Astrocyte (in vitro differentiated cells and primary cell): ENCODE measurements at regions not wholly inside any gene's neighbourhood (a gene's known extent, or its start where the extent isn't known, plus 50 kb on each side); places are given as distances from the start of the nearest gene placed in this dataset.

ENCODE experiments used
- CTCF ChIP-seq: IDR thresholded peaks from 2 replicates; pipeline ENCODE4 v1.5.1; 2011; ENCODE audit warnings: low read depth, mild to moderate bottlenecking, inconsistent platforms, low read length, moderate library complexity; ENCODE audit not compliant: insufficient read depth
- EZH2 ChIP-seq: IDR thresholded peaks from 2 replicates; pipeline ENCODE4 v1.6.1; 2012; ENCODE audit warnings: mild to moderate bottlenecking, low read length, inconsistent platforms; ENCODE audit not compliant: insufficient read depth

GRCh38 chr16:54417384-54417783 lies 130.8 kb upstream of the IRX3 start:
- TF ChIP-seq CTCF = no peak
- no peak for TF ChIP-seq EZH2
